ENCODE measurements at regions not wholly inside any gene's neighbourhood (a gene's known extent, or its start where the extent isn't known, plus 50 kb on each side); places are given as distances from the start of the nearest gene placed in this dataset.

DNA sequence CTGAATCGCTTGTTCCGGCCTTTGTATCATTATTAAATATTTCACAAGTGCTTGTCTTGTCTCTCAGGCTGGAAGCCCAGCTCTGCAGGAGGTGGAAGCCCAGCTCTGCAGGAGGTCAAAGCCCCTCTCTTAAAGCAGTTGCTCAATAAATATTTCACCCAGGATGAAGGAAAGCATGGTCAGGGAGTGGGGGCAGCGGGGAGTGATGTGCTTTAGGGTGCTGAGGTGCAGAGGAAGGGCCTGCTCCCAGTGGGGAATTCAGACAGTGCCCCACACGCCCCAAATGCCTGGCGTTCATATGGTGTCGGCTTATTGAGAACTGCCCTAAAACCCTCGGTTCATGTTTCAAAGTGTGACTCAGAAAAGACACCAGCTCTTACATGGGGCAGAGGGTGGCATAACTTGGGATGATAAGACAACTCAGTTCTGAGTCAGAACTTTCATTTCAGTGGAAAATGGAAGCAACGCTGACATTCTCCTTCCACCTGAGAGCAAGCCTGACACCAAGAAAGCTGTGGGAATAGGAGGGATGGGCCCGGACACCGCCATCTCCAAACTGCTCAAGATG, 114.3 kb upstream of the DAP start:
- DNase-seq: no peak

DNA sequence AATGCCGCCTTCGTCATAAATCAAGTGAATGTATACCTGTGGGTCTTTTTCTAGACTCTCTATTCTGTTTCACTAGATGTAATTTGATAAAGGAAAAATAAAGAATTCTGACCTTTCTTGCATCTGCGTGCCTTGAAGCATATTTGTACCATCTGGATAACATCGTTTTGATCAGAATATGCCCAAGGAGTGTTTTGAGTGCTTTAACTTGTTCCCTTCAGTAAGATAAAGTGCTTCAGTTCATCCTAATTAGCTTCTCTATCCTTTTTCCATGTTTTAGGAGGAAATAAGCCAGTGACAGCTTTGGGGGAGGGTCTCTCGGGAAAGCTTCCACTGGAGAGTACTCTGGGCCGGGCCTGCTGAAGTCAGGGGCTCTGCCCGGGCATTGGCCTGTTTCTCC, 113.5 kb upstream of the DAP start:
- DNase-seq: no peak

DNA sequence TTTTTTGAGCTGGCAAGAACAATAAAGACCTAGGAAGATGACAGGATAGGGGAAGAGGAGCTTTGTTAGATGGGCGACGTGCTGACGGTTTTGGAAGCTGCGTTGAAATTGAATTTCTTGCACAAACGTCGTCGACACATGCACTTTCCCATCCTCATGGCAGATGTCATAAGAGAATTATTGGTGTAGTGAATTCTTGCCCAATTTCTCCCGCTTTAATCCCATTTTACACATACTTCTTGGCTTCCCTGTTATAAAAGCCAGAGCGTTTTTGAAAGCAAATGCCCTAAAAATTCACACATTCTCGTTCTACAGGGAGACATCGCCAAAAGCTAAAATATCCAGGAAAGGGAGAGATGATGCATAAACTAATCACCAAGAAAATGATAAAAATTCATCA, 109.8 kb upstream of the DAP start:
- DNase-seq: no peak

DNA sequence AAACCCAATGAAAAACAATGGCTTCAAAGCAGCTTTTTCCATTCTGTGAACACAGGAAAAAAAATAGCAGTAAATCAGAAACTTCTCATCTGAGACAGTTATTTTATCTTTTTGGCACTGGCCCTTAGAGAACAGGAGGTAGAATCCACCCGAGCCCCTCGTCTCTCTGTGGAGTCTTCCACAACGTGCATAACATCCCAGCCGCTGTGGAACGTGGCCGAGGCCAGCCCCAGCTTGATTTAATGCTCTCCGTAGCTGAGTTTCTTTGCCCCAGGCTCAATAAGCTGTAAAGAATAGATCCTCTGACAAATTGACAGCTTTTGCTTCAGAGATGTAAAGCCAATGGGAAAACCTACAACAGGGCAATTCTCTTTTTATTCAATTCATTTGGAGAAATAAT, 107.9 kb upstream of the DAP start:
- no peak for DNase-seq

DNA sequence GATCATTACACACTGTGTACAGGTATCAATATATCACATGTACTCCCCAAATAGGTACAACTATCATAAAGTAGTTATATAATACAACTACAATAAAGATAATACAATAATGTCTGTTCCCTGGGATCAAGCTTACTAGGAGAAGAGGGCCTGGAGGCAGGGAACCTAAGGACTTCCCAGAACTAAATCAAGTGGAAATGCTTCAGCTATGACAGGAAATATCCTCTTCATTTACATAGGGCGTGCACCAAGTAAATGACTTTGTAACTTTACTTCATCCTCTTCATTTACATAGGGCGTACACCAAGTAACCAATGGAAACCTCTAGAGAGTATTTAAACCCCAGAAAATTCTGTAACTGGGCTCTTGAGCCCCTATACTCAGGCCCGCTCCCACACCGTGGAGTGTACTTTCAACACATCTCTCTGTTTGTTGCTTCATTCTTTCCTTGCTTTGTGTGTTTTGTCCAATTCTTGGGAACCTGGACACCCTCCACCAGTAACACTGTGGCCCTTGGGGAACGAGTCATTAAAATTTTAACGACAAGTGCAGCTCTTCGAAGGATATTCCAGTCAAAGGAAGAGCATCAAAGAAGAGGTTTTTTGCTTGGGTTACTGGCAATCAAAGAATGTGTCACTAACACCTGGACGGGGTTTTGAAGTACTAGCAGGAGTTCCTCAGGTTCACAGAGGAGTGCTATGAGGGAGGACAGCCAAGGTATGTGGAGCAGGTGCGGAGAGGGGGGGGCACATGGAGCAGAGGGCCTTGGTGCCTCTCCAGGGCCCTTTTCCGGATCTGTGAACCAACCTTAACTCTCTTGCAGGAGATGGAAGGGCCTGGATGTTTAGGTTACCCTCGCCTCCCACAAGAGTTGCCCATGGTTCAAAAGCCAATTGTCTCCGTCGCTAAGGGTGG, 106.6 kb upstream of the DAP start:
- no peak for DNase-seq

DNA sequence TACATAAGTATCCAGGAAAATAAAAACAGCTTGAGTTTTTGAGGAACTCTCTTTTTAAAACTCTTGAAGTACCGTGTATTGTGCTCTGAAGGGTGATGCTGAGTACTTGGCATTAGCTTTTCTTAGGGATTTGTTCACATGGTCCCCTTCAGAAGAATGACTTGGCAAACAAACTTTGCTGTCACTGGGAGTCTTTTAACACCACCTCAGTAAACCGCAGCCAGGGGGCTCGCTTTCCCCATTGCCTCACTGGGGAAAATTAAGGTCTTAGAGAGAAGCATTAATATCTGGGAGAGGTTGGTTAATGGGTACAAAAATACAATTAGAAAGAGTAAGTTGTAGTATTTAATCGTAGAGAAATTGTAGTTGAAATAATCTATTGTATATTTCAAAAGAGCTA, 105.9 kb upstream of the DAP start:
- DNase-seq: no peak

DNA sequence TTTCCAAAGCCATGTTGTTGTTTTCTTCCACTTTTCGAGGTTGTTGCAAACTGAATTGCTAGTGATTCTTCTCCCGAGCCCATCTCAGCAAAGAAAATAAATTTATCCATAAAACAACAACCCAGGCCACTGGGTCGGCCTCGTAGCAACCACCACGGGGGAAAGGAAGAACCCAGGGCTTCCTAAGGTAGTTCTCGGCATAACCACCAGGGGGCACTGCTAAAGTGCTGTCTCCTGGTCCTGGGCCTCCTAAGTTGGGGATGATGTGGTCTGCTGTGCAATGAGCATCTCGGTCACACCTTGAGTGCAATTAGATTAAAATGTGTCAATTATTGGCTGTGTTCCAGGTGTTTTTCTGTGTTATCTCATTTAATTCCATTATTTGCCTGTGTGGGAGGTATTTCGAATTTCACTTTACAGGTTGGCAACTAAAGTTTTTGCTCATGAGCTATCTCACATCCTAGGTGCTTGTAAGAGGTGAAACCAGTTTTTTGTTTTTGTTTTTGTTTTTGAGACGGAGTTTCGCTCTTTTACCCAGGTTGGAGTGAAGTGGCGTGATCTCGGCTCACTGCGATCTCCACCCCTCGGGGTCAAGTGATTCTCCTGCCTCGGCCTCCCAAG, 102.8 kb upstream of the DAP start:
- peak; percentile 21 for DNase-seq

DNA sequence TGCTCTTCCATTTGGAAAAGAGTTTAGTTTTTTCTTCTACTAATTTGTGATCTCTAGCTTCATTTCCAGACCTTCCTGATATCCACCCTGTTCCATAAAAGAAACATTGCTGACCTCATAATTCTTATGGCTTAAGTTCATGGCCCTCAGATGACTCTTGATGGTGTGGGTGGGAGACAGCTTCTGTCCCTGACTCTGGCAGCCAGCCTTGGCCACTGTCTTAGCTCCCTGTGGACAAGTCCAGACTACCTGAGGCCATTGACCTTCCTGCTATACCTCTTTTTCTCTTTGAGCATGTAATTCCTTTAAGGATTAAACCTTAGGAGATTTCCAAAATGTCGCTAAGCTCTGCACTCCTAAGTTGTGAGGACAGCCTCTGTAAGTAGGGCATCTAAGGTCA, 101.1 kb upstream of the DAP start:
- DNase-seq: no peak

DNA sequence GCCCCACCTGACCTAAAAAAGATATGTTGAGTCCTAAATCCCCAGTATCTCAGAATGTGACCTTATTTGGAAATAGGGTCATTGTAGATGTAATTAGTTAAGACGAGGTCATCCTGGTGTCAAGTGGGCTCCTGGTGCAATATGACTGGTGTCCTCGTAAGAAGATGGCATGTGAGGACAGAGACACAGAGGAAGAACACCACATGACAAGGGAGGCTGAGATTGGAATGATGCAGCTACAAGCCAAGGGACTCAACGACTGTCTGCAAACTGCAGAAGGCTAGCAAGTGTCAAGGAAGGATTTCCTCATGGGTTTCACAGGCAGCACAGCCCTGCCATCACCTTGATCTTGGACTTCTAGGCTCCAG, 100.4 kb upstream of the DAP start:
- no peak for DNase-seq

DNA sequence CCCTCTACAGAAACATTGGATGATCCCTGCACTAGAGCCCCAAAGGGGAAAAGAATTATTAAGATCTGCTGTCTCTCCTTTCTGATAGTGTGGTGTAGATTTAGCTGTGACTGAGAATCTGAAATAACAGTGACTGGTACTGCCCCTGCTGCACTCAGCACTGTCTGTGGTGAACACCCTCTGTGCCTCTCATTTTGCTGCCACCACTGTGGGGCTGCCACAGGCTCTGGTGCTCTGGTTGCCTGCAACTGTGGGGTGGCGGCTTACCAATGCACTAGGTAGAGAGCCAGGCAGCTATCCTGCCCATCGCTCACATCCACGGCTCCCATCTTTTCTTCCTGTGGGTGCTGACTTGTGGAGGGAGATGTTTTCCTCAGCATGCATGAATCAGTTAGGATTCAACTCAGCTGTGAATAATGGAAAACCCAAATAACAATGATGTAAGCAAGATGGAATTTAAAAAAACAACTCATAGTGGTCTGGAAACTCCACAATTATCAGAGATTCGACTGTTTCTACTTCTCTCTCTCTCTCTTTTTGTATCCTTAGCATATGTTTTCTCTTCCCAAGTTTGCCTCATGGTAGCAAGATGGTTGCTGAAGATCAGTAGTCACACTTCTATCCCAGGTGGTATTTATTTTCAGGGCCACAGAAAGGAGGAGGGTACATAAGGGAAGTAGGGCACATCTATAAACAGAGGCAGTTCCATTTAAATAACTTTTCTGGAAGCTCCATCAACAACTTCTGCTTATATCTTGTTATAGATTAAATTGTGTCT, 99.8 kb upstream of the DAP start:
- no peak for DNase-seq

DNA sequence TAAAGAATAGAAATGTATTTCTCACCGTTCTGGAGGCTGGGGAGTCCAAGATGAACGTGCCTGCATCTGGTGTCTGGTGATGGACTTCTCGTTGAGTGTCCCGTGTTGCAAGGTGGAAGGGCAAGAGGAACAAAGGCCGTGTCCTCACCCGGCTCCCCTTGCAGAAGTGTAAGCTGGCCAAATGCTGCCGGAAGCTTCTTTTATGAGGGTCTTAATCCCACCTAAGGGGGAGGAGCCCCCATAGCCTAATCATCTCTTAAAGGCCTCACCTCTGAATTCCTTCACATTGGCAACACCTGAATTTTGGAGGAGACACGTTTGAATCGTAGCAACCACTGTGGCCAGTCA, 99.1 kb upstream of the DAP start:
- DNase-seq: no peak

DNA sequence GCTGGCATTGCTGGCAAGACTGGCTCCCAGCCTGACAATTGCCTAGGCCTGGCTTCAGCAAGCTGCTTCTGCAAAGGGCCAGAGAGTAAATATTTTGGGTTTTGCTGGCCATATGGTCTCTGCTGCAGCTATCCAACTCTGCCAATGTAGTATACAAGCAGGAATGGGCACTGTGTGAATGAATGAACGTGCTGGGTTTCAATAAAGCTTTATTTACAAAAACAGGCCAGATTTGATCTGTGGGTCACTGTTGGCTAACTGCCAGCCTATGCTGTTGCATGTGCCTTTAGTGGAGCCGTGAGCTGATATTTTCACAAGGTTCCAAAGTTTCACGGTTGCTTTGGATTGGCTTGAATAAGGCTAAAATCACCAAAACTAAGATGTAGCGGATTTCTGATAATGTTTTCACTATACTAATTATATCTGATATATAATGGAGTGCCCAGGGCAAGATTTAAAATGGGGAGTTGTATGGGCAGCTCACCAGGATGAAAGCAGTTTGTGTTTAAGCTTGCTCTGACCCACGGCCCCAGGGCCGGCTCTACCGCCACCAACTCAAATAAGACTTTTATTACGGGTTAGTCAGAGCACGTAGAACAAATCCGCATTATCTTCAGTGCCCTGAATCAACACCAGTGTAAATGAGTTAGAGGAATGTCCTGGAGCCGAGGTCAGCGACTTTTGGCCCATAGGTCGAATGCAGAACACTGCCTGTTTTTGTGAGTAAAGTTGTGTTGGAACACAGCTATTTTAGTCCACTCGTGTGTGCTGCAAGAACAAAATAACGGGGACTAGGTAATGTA, 98.6 kb upstream of the DAP start:
- DNase-seq: no peak

DNA sequence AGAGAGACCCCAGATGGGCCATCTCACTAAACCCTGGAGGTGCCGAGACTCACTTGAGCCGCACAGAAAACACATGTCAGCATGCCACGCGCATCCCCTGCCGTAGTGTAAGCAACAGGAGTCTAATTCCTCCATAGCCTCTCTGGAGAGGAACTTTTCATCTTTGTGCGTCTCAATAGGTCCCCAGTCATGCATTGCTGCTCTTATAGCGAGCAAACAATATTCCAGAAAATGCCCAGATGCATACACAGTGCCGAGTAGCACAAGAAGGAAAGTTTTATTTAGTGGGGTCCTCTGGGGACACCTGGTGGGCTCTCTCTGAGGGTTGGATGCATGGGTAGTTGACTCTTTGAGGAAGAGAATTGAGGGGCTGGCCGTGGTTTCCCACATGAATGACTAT, 97.9 kb upstream of the DAP start:
- no peak for DNase-seq

DNA sequence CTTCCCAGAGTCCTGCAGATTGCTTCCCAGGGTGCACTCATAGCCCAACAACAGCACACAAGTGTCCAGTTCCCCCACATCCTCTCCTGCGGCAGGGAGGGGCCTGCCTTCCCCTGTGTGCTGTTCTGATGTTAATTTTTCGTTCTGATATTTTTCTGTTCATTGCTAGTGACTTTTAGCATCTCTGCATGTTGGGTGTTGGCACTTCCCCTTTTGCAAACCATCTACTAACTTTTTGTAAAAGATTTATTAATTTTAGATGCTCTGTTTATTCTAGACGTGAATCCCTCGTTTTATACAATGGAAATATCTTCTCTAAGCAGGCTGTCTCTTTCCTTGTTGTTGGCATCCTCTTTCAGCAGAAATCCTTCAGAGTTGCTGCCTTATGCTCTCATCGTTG, 97.3 kb upstream of the DAP start:
- no peak for DNase-seq

DNA sequence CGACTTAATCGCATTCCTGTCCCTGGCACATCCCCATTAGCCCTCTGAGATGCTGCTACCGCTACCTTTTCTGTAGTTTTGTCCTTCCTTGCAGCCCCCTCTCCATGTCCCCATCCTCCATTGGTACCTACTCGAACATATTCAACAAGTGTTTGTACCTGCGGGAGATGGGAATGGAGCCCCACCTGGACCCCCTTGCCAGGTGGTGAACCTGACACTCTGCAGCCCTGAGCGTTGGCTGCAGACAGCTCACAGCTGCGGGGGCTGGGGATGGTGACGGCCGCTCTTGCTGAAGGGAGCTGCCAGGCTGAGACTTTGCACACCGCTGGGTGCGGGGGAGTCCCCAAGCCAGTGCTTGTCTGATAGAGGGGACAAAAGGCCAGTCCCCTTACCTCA, 96.3 kb upstream of the DAP start:
- DNase-seq: no peak

DNA sequence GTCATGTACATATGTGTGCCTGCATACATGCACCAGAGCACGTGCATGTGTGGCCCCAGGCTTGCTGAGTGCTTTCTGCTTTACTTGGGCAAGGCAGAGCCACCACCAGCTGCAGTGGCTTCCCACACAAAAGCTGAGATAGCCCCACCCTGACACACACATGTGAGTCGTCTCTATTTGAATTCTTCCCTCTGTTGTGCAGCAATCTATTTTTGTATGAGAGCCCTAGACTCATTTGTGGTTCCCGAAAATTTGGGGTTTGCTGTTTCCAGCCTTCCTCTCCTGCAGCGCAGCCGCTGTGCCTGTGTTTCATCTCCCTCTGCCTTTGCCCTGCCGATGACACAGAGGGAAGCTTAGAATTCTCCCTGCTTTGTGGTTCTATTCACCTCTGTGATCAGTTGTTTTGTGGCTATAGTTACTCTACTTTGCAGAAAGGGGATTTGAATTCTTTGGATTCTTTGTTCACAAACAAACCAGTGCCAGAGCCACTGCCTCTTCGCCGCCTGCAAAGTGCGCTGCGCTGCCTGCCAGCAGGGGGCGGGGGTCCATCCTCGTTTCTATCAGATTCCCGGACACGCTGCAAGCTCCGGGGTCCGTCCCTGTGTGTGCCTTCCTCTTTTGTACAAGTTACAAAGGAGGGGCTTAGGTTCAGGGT, 95.8 kb upstream of the DAP start:
- no peak for DNase-seq

DNA sequence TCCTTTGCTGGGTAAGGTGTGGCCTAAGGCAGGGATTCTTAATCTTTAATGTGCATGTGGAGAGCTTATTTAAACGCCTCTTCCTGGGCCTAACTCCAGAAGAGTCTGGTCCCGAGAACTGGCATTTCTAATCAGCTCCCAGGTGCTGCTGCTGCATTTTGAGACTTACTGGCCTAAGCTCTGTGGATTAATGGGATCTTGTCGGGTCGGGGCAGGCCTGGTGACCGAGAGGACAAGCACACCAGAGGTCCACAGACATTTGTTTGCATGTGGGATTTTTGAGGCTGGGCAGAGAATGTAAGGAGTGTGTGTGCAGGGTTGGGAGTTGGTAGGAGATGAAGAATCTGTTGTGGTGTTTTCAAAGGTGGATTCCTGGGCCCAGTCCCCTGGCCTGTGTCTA, 95.0 kb upstream of the DAP start:
- DNase-seq: no peak

DNA sequence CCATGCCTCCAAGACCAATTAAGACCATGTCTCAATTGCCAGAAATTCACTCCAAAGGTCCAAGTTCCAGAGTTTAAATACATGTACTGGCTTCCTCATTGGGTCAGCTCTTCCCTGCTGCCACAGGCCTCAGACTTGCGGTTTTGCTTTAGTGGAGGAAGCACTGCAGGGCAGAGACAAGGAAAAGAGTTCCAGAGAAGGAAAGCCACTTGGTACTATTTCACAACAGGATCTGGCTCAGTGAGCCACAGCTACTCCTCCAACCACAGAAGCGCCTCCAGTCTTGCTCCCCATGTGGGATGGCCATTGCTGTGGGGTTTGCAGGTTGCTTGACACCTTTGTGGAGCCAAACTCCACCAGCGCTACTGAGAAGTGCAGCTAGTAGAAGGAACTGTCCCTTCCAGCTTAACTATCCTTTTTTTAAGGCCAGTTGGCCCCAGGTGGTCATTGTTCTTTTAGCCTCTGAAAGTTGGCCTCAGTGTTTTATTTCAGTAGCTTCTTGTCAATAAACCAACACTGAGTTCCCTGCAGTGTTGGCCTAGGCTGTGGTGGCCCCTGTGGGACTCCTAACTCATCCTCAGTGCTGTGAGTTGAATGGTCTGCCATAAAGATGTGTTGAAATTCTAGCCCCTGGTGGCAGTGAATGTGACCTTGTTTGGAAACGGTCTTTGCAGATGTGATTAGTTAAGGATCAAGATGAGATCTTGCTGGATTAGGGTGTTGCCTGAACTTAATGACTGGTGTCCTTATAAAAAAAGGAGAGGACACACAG, 93.7 kb upstream of the DAP start:
- DNase-seq: no peak

DNA sequence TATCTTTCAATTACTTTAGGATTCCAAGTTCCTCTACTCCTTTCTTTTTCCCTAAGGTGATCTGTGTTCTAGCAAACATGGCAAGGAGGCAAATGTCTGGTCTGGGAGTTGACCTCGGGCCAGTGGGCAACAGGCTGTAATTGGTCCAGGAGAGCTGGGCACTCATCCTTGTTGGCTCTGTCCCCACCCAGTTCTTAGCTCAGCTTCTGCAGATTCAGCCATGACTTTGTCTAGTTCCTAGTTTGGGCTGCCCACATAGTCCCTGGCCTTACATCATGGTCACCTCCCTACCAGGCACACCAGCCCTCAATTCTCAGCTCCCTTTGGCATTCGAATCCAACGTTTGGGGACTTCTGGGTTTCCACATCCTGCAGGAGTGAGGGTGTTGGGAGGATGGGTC, 92.1 kb upstream of the DAP start:
- no peak for DNase-seq

DNA sequence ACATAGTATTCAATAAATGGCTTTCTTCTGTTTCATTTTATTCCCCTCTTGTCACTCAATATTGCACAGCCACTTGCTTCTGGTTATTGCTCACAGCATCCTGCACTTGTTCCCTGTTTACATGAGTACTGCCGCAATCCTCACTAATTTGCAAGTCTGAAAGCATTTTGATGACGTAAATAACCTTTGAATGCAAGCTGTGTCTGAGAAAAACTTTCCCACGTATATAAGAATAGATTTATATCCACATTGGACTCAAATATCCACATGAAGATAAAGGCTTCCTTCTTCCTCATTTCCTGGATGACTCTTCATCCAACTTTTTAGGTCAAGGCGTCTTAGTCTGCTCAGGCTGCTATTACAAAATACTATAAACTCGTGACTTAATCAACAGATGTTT, 88.2 kb upstream of the DAP start:
- no peak for DNase-seq

DNA sequence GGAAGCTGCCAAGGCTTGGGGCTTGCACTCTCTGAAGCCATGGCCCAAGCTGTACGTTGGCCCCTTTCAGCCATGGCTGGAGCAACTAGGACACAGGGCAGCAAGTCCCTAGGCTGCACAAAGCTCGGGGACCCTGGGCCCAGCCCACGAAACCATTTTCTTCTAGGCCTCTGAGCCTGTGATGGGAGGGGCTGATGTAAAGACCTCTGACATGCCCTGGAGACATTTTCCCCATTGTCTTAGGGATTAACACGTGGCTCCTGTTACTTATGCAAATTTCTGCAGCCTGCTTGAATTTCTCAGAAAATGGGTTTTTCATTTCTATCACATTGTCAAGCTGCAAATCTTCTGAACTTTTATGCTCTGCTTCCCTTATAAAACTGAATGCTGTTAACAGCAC, 83.0 kb upstream of the DAP start:
- DNase-seq: no peak

DNA sequence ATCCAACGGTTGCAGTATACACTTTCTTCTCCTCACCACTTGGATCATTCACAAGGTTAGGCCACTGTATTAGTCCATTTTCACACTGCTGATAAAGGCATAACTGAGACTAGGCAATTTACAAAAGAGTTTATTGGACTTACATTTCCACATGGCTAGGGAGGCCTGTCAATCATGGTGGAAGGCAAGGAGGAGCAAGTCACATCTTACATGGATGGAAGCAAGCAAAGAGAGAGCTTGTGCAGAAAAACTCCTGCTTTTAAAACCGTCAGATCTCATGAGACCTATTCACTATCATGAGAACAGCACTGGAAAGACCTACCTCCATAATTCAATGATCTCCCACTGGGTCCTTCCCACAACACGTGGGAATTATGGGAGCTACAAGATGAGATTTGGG, 81.8 kb upstream of the DAP start:
- DNase-seq: no peak
